Brain microvascular endothelial cell (primary cell): ENCODE measurements at regions not wholly inside any gene's neighbourhood (a gene's known extent, or its start where the extent isn't known, plus 50 kb on each side); places are given as distances from the start of the nearest gene placed in this dataset.

Source experiments
- DNase-seq: peaks from one replicate; pipeline ENCODE4 v3.0.0-alpha.2; 2020
- H3K27ac ChIP-seq: fragments of 250-450 bp; sonication (Bioruptor Pico); 2 replicates; pipeline ENCODE4 v1.5.1; 2020; ENCODE audit warnings: mild to moderate bottlenecking, moderate library complexity
- H3K27me3 ChIP-seq: fragments of 250-450 bp; sonication (Bioruptor Pico); replicated peaks from 2 replicates; pipeline ENCODE4 v1.5.1; 2020; ENCODE audit warnings: mild to moderate bottlenecking
- H3K36me3 ChIP-seq: fragments of 250-450 bp; sonication (Bioruptor Pico); replicated peaks from 2 replicates; pipeline ENCODE4 v1.5.1; 2020; ENCODE audit warnings: mild to moderate bottlenecking
- H3K4me3 ChIP-seq: 2 replicates; pipeline ENCODE4 v1.5.1; 2011; ENCODE audit warnings: low read depth, mild to moderate bottlenecking, control low read depth, low read length, moderate library complexity
- CTCF ChIP-seq: IDR thresholded peaks from 2 replicates; pipeline ENCODE4 v1.5.1; 2011; ENCODE audit warnings: low read depth, mild to moderate bottlenecking, moderate library complexity, low read length, control low read depth, inconsistent platforms; ENCODE audit errors: missing control alignments
- in situ Hi-C: cut with HindIII; loops from 2 replicates; pipeline ENCODE4 v1.10.0; 2017; ENCODE audit warnings: low sequenced_read_pairs, low pct_ligation_motif_present

- TF ChIP-seq CTCF: peak; percentile 29
- Histone ChIP-seq H3K36me3 (no peaks in the 10 kb centered on the region), H3K27ac (no peak overlapping the region), H3K27me3 (no peaks in the 10 kb centered on the region), H3K4me3 (no peak overlapping the region)
- in situ Hi-C loops: no loop called here
- no peak for DNase-seq
Measured at GRCh38 chr10:3681642-3682554, 103.1 kb downstream of the KLF6 start.

GRCh38 chr10:3679950-3680629 lies 104.9 kb downstream of the KLF6 start:
- no peak overlapping the region for H3K4me3 ChIP-seq
- H3K27ac ChIP-seq: no peak overlapping the region
- H3K27me3 ChIP-seq: no peaks in the 10 kb centered on the region
- in situ Hi-C loops: no loop called here
- no peaks in the 10 kb centered on the region for H3K36me3 ChIP-seq
- DNase-seq: no peak
- TF ChIP-seq CTCF: no peak

- Histone ChIP-seq H3K36me3 (no peaks in the 10 kb centered on the region), H3K4me3 (no peak overlapping the region), H3K27me3 (no peaks in the 10 kb centered on the region), H3K27ac (no peak overlapping the region)
- in situ Hi-C loops: no loop called here
- no peak for DNase-seq
- TF ChIP-seq CTCF: no peak
Measured at GRCh38 chr10:3678629-3679227, 106.3 kb downstream of the KLF6 start.

GRCh38 chr10:3676564-3676963 lies 108.4 kb downstream of the KLF6 start:
- Histone ChIP-seq H3K36me3 (no peaks in the 10 kb centered on the region), H3K4me3 (no peak overlapping the region), H3K27me3 (no peaks in the 10 kb centered on the region), H3K27ac (no peak overlapping the region)
- no peak for TF ChIP-seq CTCF
- no peak for DNase-seq
- in situ Hi-C loops: no loop called here

GRCh38 chr10:3672220-3672619 lies 112.8 kb downstream of the KLF6 start:
- DNase-seq: no peak
- no peak for TF ChIP-seq CTCF
- Histone ChIP-seq H3K36me3 (no peaks in the 10 kb centered on the region), H3K27me3 (no peaks in the 10 kb centered on the region), H3K27ac (no peak overlapping the region), H3K4me3 (no peak overlapping the region)
- in situ Hi-C loops: no loop called here
